OCI-LY1 (cell line): ENCODE measurements at regions not wholly inside any gene's neighbourhood (a gene's known extent, or its start where the extent isn't known, plus 50 kb on each side); places are given as distances from the start of the nearest gene placed in this dataset.

Experiments used
- H2AFZ ChIP-seq: fragments of 200-600 bp; sonication (generic), shearing (Covaris generic); 2 replicates; pipeline ENCODE4 v1.6.0; 2014; ENCODE audit warnings: antibody characterized with exemption, mild to moderate bottlenecking, low read length
- H3F3A ChIP-seq: fragments of 200-600 bp; sonication (generic), shearing (Covaris generic); 2 replicates; pipeline ENCODE4 v1.6.0; 2014; ENCODE audit warnings: mild to moderate bottlenecking, antibody characterized with exemption, low read length, moderate library complexity; ENCODE audit not compliant: insufficient read depth
- H3K27ac ChIP-seq: fragments of 200-600 bp; sonication (generic); 2 replicates; pipeline ENCODE4 v1.5.1; 2014; ENCODE audit warnings: low read length, mixed run types, mild to moderate bottlenecking, low read depth; ENCODE audit not compliant: poor library complexity, severe bottlenecking
- H3K27me3 ChIP-seq: fragments of 200-600 bp; sonication (generic); 2 replicates; pipeline ENCODE4 v1.6.0; 2014; ENCODE audit warnings: antibody characterized with exemption, mild to moderate bottlenecking, low read length, moderate library complexity; ENCODE audit not compliant: insufficient read depth
- H3K36me3 ChIP-seq: fragments of 200-600 bp; sonication (generic); 2 replicates; pipeline ENCODE4 v1.6.1; 2014; ENCODE audit warnings: mild to moderate bottlenecking, antibody characterized with exemption, low read length, moderate library complexity, mixed read lengths; ENCODE audit not compliant: insufficient read depth
- H3K4me1 ChIP-seq: fragments of 200-600 bp; sonication (generic); 2 replicates; pipeline ENCODE4 v1.5.1; 2014; ENCODE audit warnings: mild to moderate bottlenecking, low read length, moderate library complexity; ENCODE audit not compliant: insufficient read depth, severe bottlenecking
- H3K4me2 ChIP-seq: fragments of 200-600 bp; sonication (generic), shearing (Covaris generic); 2 replicates; pipeline ENCODE4 v1.6.1; 2014; ENCODE audit warnings: low read length
- H3K4me3 ChIP-seq: fragments of 200-600 bp; sonication (generic); 2 replicates; pipeline ENCODE4 v1.5.1; 2014; ENCODE audit warnings: low read length, low read depth, mild to moderate bottlenecking, mixed read lengths; ENCODE audit not compliant: poor library complexity, severe bottlenecking
- H3K79me2 ChIP-seq: fragments of 200-600 bp; shearing (Covaris generic); 2 replicates; pipeline ENCODE4 v1.6.1; 2016; ENCODE audit warnings: mixed run types, low read length, mixed read lengths; ENCODE audit not compliant: insufficient read depth
- H3K9ac ChIP-seq: fragments of 200-600 bp; sonication (generic), shearing (Covaris generic); 2 replicates; pipeline ENCODE4 v1.6.1; 2014; ENCODE audit warnings: mild to moderate bottlenecking, low read length, mixed read lengths
- H3K9me2 ChIP-seq: fragments of 200-600 bp; sonication (generic), shearing (Covaris generic); 2 replicates; pipeline ENCODE4 v1.6.1; 2014; ENCODE audit warnings: low read depth, mild to moderate bottlenecking, low read length, mixed read lengths
- H3K9me3 ChIP-seq: fragments of 200-600 bp; shearing (Covaris generic); 2 replicates; pipeline ENCODE4 v1.6.1; 2014; ENCODE audit warnings: low read length, mixed read lengths
- H4K20me1 ChIP-seq: fragments of 200-600 bp; sonication (generic), shearing (Covaris generic); 2 replicates; pipeline ENCODE4 v1.6.0; 2016; ENCODE audit warnings: mild to moderate bottlenecking, low read length; ENCODE audit not compliant: insufficient read depth
- EZH2 ChIP-seq: fragments of 200-600 bp; sonication (generic), shearing (Covaris generic); IDR thresholded peaks from 2 replicates; pipeline ENCODE4 v1.8.0; 2017; ENCODE audit warnings: borderline replicate concordance, mixed run types, mild to moderate bottlenecking, antibody characterized with exemption, low read length, moderate library complexity, mixed read lengths
- TF ChIP-seq, protein P1 (sequence below): fragments of 200-600 bp; sonication (generic), shearing (Covaris generic); IDR thresholded peaks from 2 replicates; pipeline ENCODE4 v1.5.1; 2017; ENCODE audit warnings: mild to moderate bottlenecking, antibody characterized with exemption, low read length, moderate library complexity, mixed read lengths

DNA sequence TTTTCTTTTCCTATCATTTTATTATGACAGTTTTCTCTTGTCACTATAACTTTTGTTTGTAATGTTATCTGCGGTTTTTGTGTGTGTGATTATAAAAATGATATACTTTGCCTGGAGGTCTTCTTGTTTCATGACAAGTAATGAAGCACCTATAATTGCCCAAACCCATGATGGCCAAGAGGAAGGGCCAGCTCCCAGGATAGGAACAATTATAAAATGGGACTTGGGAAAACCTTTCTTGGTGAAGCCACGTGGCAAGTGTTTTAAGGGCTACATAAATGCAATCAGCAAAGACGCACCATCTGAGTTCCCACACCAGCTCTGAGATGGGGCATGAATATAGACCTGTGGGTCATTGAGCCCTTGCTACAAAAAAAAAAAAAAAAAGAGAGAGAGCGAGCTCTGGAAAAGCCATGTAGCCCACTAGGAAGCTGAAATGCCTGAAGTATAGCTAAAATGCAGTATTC lies 462.6 kb upstream of the RUNX1 start:
- TF ChIP-seq, protein P1, sequence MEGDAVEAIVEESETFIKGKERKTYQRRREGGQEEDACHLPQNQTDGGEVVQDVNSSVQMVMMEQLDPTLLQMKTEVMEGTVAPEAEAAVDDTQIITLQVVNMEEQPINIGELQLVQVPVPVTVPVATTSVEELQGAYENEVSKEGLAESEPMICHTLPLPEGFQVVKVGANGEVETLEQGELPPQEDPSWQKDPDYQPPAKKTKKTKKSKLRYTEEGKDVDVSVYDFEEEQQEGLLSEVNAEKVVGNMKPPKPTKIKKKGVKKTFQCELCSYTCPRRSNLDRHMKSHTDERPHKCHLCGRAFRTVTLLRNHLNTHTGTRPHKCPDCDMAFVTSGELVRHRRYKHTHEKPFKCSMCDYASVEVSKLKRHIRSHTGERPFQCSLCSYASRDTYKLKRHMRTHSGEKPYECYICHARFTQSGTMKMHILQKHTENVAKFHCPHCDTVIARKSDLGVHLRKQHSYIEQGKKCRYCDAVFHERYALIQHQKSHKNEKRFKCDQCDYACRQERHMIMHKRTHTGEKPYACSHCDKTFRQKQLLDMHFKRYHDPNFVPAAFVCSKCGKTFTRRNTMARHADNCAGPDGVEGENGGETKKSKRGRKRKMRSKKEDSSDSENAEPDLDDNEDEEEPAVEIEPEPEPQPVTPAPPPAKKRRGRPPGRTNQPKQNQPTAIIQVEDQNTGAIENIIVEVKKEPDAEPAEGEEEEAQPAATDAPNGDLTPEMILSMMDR = no peak
- TF ChIP-seq EZH2 = no peak
- H3K4me3 ChIP-seq = no peak overlapping the region
- H3K36me3 ChIP-seq = no peaks in the 10 kb centered on the region
- no peak overlapping the region for H3K27ac ChIP-seq
- no peak overlapping the region for H2AFZ ChIP-seq
- H4K20me1 ChIP-seq = no peaks in the 10 kb centered on the region
- H3K9ac ChIP-seq = no peak overlapping the region
- no peak overlapping the region for H3K4me2 ChIP-seq
- H3F3A ChIP-seq = no peaks in the 10 kb centered on the region
- H3K27me3 ChIP-seq = no peaks in the 10 kb centered on the region
- H3K79me2 ChIP-seq = no peaks in the 10 kb centered on the region
- H3K4me1 ChIP-seq = no peaks in the 10 kb centered on the region
- H3K9me2 ChIP-seq = no peaks in the 10 kb centered on the region
- no peaks in the 10 kb centered on the region for H3K9me3 ChIP-seq

- no peak overlapping the region for H2AFZ ChIP-seq
- H3K9me3 ChIP-seq = no peaks in the 10 kb centered on the region
- TF ChIP-seq, protein P1 = no peak
- no peak for TF ChIP-seq EZH2
- H3K27me3 ChIP-seq = no peaks in the 10 kb centered on the region
- no peaks in the 10 kb centered on the region for H3F3A ChIP-seq
- no peaks in the 10 kb centered on the region for H3K79me2 ChIP-seq
- H3K4me3 ChIP-seq = no peak overlapping the region
- H3K4me2 ChIP-seq = no peak overlapping the region
- no peak overlapping the region for H3K9ac ChIP-seq
- no peaks in the 10 kb centered on the region for H4K20me1 ChIP-seq
- H3K27ac ChIP-seq = no peak overlapping the region
- no peaks in the 10 kb centered on the region for H3K4me1 ChIP-seq
- H3K9me2 ChIP-seq = no peaks in the 10 kb centered on the region
- no peaks in the 10 kb centered on the region for H3K36me3 ChIP-seq
Observed at GRCh38 chr21:35510957-35511695, 462.0 kb upstream of the RUNX1 start.

DNA sequence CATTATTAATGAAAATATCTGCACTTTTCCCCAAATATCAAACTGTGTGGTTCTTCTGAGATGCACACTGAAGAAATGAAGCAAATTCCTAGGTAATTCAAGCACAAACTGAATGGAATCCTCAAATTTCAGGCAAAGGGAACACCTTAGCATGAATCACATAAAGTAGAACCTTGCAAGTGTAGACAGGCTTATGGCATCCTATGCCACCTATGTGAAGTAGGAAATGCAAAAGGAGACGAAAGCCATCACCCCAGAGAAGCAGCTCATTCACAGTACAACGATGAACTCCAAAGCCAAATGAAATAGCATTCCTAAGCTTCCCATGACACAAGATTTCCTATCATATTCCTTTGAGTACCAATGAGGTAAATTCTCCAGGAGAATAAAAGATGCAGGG lies 461.2 kb upstream of the RUNX1 start:
- TF ChIP-seq, protein P1 = no peak
- TF ChIP-seq EZH2 = no peak
- no peaks in the 10 kb centered on the region for H3K9me2 ChIP-seq
- H2AFZ ChIP-seq = no peak overlapping the region
- no peak overlapping the region for H3K4me3 ChIP-seq
- no peak overlapping the region for H3K9ac ChIP-seq
- no peaks in the 10 kb centered on the region for H3F3A ChIP-seq
- no peak overlapping the region for H3K27ac ChIP-seq
- H3K9me3 ChIP-seq = no peaks in the 10 kb centered on the region
- H3K36me3 ChIP-seq = no peaks in the 10 kb centered on the region
- H3K27me3 ChIP-seq = no peaks in the 10 kb centered on the region
- H4K20me1 ChIP-seq = no peaks in the 10 kb centered on the region
- no peaks in the 10 kb centered on the region for H3K4me1 ChIP-seq
- H3K79me2 ChIP-seq = no peaks in the 10 kb centered on the region
- no peak overlapping the region for H3K4me2 ChIP-seq
